ENCODE measurements at regions not wholly inside any gene's neighbourhood (a gene's known extent, or its start where the extent isn't known, plus 50 kb on each side); places are given as distances from the start of the nearest gene placed in this dataset.

DNA sequence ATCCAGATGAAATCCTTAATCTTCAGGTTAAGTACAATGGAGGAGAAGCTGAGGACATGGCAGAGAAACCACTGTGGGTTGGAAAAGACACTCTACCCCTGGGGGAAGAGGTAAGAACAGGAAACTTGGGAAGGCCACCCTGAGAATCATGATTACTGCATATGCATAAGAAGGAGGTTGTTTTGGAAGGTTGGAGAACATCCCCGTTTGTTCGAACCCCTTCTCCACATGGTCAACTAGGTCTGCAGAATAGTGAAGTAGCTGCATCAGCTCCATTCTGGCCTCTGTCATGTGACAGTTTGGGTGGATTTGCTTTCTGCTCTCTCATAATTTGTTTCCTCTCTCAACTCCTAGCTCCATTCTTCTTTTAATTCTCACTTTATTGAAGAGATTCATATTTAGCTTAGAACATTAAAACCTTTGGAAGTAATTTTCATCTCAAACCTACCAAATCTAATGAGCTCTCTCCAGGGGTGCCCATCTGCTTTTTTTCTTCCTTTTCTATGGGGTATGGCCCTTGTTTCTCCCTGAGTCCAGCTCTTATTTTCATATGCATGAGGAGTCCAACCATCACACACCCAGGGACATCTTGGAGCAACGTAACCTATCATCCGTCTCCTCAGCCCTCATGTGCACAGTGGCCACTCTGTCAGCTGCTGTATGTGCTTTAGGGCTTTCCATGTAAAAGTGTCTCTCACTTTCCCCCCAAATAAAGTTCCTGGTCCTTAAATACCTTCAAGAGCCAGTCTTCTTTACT, 820.3 kb downstream of the TMEM121 start:
- TF ChIP-seq, protein P1, sequence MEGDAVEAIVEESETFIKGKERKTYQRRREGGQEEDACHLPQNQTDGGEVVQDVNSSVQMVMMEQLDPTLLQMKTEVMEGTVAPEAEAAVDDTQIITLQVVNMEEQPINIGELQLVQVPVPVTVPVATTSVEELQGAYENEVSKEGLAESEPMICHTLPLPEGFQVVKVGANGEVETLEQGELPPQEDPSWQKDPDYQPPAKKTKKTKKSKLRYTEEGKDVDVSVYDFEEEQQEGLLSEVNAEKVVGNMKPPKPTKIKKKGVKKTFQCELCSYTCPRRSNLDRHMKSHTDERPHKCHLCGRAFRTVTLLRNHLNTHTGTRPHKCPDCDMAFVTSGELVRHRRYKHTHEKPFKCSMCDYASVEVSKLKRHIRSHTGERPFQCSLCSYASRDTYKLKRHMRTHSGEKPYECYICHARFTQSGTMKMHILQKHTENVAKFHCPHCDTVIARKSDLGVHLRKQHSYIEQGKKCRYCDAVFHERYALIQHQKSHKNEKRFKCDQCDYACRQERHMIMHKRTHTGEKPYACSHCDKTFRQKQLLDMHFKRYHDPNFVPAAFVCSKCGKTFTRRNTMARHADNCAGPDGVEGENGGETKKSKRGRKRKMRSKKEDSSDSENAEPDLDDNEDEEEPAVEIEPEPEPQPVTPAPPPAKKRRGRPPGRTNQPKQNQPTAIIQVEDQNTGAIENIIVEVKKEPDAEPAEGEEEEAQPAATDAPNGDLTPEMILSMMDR (IDR thresholded peaks at IDR 0.05), result no peak
- no peak for TF ChIP-seq EZH2 (IDR thresholded peaks at IDR 0.05; ENCODE audit: borderline replicate concordance, insufficient read depth, low read depth, low read length, poor library complexity, severe bottlenecking)
